ENCODE measurements at regions not wholly inside any gene's neighbourhood (a gene's known extent, or its start where the extent isn't known, plus 50 kb on each side); places are given as distances from the start of the nearest gene placed in this dataset.

DNA sequence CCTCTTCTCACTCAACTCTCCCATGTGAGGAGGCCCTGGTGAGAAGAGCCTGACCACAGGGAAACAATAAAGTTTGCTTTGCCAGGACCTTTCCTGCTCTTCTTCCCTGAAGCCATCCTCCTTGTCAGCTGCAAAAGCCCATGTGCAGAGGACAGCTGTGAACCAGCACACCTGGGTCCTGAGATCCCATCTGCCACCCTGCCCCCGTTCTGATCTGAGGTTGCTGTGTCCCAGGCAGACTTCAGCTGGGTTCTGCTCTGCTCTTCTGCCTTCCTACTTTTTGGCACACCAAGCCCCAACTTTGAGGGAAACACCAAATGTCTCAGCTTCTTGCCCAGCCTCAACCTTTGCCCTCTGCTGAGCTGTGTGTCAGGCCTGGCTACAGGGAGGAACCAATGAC is 595.1 kb upstream of the ARPP21 start:
- DNase-seq (ENCODE audit: extremely low read depth, insufficient read length): no peak
- Histone ChIP-seq H3K36me3 (ENCODE audit: control insufficient read depth, insufficient read depth, low read length) (no peaks in the 10 kb centered on the region), H3K27me3 (replicated peaks; ENCODE audit: control insufficient read depth, insufficient read depth, low read length) (no peaks in the 10 kb centered on the region), H3K4me3 (replicated peaks; ENCODE audit: low read depth, low read length) (no peak overlapping the region)
- TF ChIP-seq, protein P1, sequence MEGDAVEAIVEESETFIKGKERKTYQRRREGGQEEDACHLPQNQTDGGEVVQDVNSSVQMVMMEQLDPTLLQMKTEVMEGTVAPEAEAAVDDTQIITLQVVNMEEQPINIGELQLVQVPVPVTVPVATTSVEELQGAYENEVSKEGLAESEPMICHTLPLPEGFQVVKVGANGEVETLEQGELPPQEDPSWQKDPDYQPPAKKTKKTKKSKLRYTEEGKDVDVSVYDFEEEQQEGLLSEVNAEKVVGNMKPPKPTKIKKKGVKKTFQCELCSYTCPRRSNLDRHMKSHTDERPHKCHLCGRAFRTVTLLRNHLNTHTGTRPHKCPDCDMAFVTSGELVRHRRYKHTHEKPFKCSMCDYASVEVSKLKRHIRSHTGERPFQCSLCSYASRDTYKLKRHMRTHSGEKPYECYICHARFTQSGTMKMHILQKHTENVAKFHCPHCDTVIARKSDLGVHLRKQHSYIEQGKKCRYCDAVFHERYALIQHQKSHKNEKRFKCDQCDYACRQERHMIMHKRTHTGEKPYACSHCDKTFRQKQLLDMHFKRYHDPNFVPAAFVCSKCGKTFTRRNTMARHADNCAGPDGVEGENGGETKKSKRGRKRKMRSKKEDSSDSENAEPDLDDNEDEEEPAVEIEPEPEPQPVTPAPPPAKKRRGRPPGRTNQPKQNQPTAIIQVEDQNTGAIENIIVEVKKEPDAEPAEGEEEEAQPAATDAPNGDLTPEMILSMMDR (IDR thresholded peaks at IDR 0.05; ENCODE audit: insufficient read depth, low read length, poor library complexity, severe bottlenecking): no peak

DNA sequence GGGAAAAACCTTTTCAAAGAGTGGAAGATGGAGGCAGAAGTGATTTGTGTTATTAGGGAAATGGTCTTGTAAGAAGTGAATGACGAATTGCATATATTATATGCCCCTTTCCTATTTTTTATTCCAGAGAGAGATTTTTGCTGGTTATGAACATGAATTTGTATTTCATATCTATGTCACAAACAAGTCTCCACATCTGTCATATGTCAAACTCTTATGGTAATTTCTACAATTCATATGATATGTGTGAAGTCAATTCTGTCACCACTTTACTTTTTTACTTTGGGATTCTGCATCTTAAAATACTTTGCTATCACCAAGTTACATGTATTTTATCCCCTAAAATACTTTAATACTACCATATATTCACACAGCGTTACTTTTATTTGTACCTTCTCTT is 594.2 kb upstream of the ARPP21 start:
- DNase-seq (ENCODE audit: extremely low read depth, insufficient read length): no peak
- no peak overlapping the region for H3K4me3 ChIP-seq (replicated peaks; ENCODE audit: low read depth, low read length)
- no peaks in the 10 kb centered on the region for H3K36me3 ChIP-seq (ENCODE audit: control insufficient read depth, insufficient read depth, low read length)
- H3K27me3 ChIP-seq (replicated peaks; ENCODE audit: control insufficient read depth, insufficient read depth, low read length): no peaks in the 10 kb centered on the region
- TF ChIP-seq, protein P1 (IDR thresholded peaks at IDR 0.05; ENCODE audit: insufficient read depth, low read length, poor library complexity, severe bottlenecking): no peak

- no peak for DNase-seq (ENCODE audit: extremely low read depth, insufficient read length)
- Histone ChIP-seq H3K27me3 (replicated peaks; ENCODE audit: control insufficient read depth, insufficient read depth, low read length) (no peaks in the 10 kb centered on the region), H3K4me3 (replicated peaks; ENCODE audit: low read depth, low read length) (no peak overlapping the region), H3K36me3 (ENCODE audit: control insufficient read depth, insufficient read depth, low read length) (no peaks in the 10 kb centered on the region)
- TF ChIP-seq, protein P1 (IDR thresholded peaks at IDR 0.05; ENCODE audit: insufficient read depth, low read length, poor library complexity, severe bottlenecking): no peak
Observed at GRCh38 chr3:35064761-35065160, 574.6 kb upstream of the ARPP21 start.

DNA sequence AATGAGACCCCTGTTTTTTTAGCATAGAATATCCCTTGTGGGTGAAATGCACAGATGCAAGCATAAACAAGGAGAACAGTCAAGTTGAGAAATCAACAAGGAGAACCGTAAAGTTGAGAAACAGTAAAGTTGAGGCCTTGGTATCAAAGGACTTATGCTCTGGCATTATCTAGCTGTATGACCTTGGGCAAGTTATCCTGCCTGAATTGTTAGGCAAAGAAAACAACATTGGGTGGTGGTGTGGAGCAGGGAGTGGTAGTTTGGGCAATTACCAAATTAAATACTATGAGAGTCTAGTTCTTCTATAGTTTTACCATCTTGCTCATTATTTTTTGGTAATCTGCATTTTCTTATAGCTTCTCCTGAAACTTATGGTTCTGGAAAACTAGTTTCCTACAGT is 573.4 kb upstream of the ARPP21 start:
- Histone ChIP-seq H3K4me3 (replicated peaks; ENCODE audit: low read depth, low read length) (no peak overlapping the region), H3K36me3 (ENCODE audit: control insufficient read depth, insufficient read depth, low read length) (no peaks in the 10 kb centered on the region), H3K27me3 (replicated peaks; ENCODE audit: control insufficient read depth, insufficient read depth, low read length) (no peaks in the 10 kb centered on the region)
- no peak for DNase-seq (ENCODE audit: extremely low read depth, insufficient read length)
- TF ChIP-seq, protein P1 (IDR thresholded peaks at IDR 0.05; ENCODE audit: insufficient read depth, low read length, poor library complexity, severe bottlenecking): no peak

- Histone ChIP-seq H3K36me3 (ENCODE audit: control insufficient read depth, insufficient read depth, low read length) (no peaks in the 10 kb centered on the region), H3K4me3 (replicated peaks; ENCODE audit: low read depth, low read length) (no peak overlapping the region), H3K27me3 (replicated peaks; ENCODE audit: control insufficient read depth, insufficient read depth, low read length) (no peaks in the 10 kb centered on the region)
- no peak for DNase-seq (ENCODE audit: extremely low read depth, insufficient read length)
- TF ChIP-seq, protein P1 (IDR thresholded peaks at IDR 0.05; ENCODE audit: insufficient read depth, low read length, poor library complexity, severe bottlenecking): no peak
Observed at GRCh38 chr3:35067750-35068149, 571.6 kb upstream of the ARPP21 start.

DNA sequence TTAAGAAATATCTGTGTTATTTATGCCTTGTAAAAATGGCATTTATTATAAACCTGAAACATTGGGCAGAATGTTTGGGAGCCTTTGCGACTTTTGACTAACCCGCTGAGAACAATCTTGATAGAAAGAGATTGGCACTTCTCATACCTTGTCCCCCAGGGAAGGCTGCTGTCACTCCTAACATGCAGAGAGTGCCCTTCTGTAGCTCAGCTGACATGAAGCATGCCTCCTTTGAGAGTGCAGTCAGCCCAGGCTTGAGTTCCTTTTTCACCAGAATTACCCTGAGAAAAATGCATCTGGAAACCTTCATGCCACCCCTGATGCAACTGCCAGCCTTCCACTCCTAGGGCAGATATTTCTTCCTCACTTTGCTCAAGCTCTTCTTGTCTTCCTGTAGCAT is 569.2 kb upstream of the ARPP21 start:
- DNase-seq (ENCODE audit: extremely low read depth, insufficient read length): no peak
- Histone ChIP-seq H3K36me3 (ENCODE audit: control insufficient read depth, insufficient read depth, low read length) (no peaks in the 10 kb centered on the region), H3K27me3 (replicated peaks; ENCODE audit: control insufficient read depth, insufficient read depth, low read length) (no peaks in the 10 kb centered on the region), H3K4me3 (replicated peaks; ENCODE audit: low read depth, low read length) (no peak overlapping the region)
- TF ChIP-seq, protein P1 (IDR thresholded peaks at IDR 0.05; ENCODE audit: insufficient read depth, low read length, poor library complexity, severe bottlenecking): no peak

All from GM06990 (cell line).